ENCODE measurements at regions not wholly inside any gene's neighbourhood (a gene's known extent, or its start where the extent isn't known, plus 50 kb on each side); places are given as distances from the start of the nearest gene placed in this dataset.

GRCh38 chr2:15819562-15820256, 120.6 kb upstream of the MYCN start:
- Histone ChIP-seq H3F3A (replicated peaks; ENCODE audit: low read depth) (no peaks in the 10 kb centered on the region), H3K27me3 (ENCODE audit: insufficient read depth) (no peaks in the 10 kb centered on the region), H3K36me3 (ENCODE audit: insufficient read depth) (no peaks in the 10 kb centered on the region), H3K4me1 (ENCODE audit: insufficient read depth) (no peaks in the 10 kb centered on the region), H3K9me2 (ENCODE audit: insufficient read depth) (no peaks in the 10 kb centered on the region), H3K79me2 (replicated peaks; ENCODE audit: insufficient read depth) (no peaks in the 10 kb centered on the region), H3K4me3 (no peak overlapping the region), H4K20me1 (replicated peaks; ENCODE audit: insufficient read depth) (no peaks in the 10 kb centered on the region), H2AFZ (no peak overlapping the region), H3K4me2 (no peak overlapping the region), H3K27ac (ENCODE audit: low read depth) (no peak overlapping the region)
- Mint-ChIP-seq H3K36me3 (ENCODE audit: low read depth) (no peaks in the 10 kb centered on the region; the same call in 2 of the 3 replicates), H3K27ac (no peak overlapping the region), H3K4me3 (no peak overlapping the region), H3K27me3 (ENCODE audit: insufficient read depth, low read depth, poor library complexity) (peaks cover 11% of the 10 kb centered on the region), H3K4me1 (peaks cover 8% of the 10 kb centered on the region), H3K9me3 (no peaks in the 10 kb centered on the region; the same call in 2 of the 3 replicates)
- DNase-seq (ENCODE audit: low spot score) (no peak), ATAC-seq (no peak)
- TF ChIP-seq JUNB (IDR thresholded peaks at IDR 0.05; ENCODE audit: unreplicated experiment): no peak

- Histone ChIP-seq H3K36me3 (ENCODE audit: insufficient read depth) (no peaks in the 10 kb centered on the region), H3K9me2 (ENCODE audit: insufficient read depth) (no peaks in the 10 kb centered on the region), H3K4me1 (ENCODE audit: insufficient read depth) (no peaks in the 10 kb centered on the region), H3K27me3 (ENCODE audit: insufficient read depth) (no peaks in the 10 kb centered on the region), H3F3A (replicated peaks; ENCODE audit: low read depth) (no peaks in the 10 kb centered on the region), H3K4me3 (no peak overlapping the region), H4K20me1 (replicated peaks; ENCODE audit: insufficient read depth) (no peaks in the 10 kb centered on the region), H3K27ac (ENCODE audit: low read depth) (no peak overlapping the region), H3K79me2 (replicated peaks; ENCODE audit: insufficient read depth) (no peaks in the 10 kb centered on the region), H2AFZ (no peak overlapping the region), H3K4me2 (no peak overlapping the region)
- Mint-ChIP-seq H3K27ac (no peak overlapping the region), H3K4me1 (peaks cover 5% of the 10 kb centered on the region), H3K4me3 (no peak overlapping the region), H3K9me3 (no peaks in the 10 kb centered on the region; the same call in 2 of the 3 replicates), H3K27me3 (ENCODE audit: insufficient read depth, low read depth, poor library complexity) (peaks cover 11% of the 10 kb centered on the region), H3K36me3 (ENCODE audit: low read depth) (no peaks in the 10 kb centered on the region; the same call in 2 of the 3 replicates)
- ATAC-seq: no peak
- no peak for DNase-seq (ENCODE audit: low spot score)
- TF ChIP-seq EZH2phosphoT487 (IDR thresholded peaks at IDR 0.05; ENCODE audit: unreplicated experiment) (no peak), ZNF331 (CRISPR knock-in tag; IDR thresholded peaks at IDR 0.05; ENCODE audit: low read depth) (no peak), CREB1 (CRISPR knock-in tag; IDR thresholded peaks at IDR 0.05; ENCODE audit: low read depth) (no peak), EZH2 (IDR thresholded peaks at IDR 0.05; ENCODE audit: low read depth, unreplicated experiment) (no peak), ZNF462 (CRISPR knock-in tag; IDR thresholded peaks at IDR 0.05) (no peak), NANOG (IDR thresholded peaks at IDR 0.05; ENCODE audit: borderline replicate concordance) (no peak), JUNB (IDR thresholded peaks at IDR 0.05; ENCODE audit: unreplicated experiment) (no peak), ETS1 (IDR thresholded peaks at IDR 0.05) (no peak), REST (IDR thresholded peaks at IDR 0.05; ENCODE audit: unreplicated experiment) (no peak), ZNF114 (CRISPR knock-in tag; IDR thresholded peaks at IDR 0.05) (no peak)
These were observed 120.1 kb upstream of the MYCN start for GRCh38 chr2:15820257-15820566.

All from GM23338 (cell line).